Brain microvascular endothelial cell (primary cell): ENCODE measurements at regions not wholly inside any gene's neighbourhood (a gene's known extent, or its start where the extent isn't known, plus 50 kb on each side); places are given as distances from the start of the nearest gene placed in this dataset.

Source experiments
- DNase-seq: peaks from one replicate; pipeline ENCODE4 v3.0.0-alpha.2; 2020
- H3K27ac ChIP-seq: fragments of 250-450 bp; sonication (Bioruptor Pico); 2 replicates; pipeline ENCODE4 v1.5.1; 2020; ENCODE audit warnings: mild to moderate bottlenecking, moderate library complexity
- H3K27me3 ChIP-seq: fragments of 250-450 bp; sonication (Bioruptor Pico); replicated peaks from 2 replicates; pipeline ENCODE4 v1.5.1; 2020; ENCODE audit warnings: mild to moderate bottlenecking
- H3K36me3 ChIP-seq: fragments of 250-450 bp; sonication (Bioruptor Pico); replicated peaks from 2 replicates; pipeline ENCODE4 v1.5.1; 2020; ENCODE audit warnings: mild to moderate bottlenecking
- H3K4me3 ChIP-seq: 2 replicates; pipeline ENCODE4 v1.5.1; 2011; ENCODE audit warnings: low read depth, mild to moderate bottlenecking, control low read depth, low read length, moderate library complexity
- in situ Hi-C: cut with HindIII; loops from 2 replicates; pipeline ENCODE4 v1.10.0; 2017; ENCODE audit warnings: low sequenced_read_pairs, low pct_ligation_motif_present
- TF ChIP-seq, protein P1 (sequence below): IDR thresholded peaks from 2 replicates; pipeline ENCODE4 v1.5.1; 2011; ENCODE audit warnings: low read depth, mild to moderate bottlenecking, moderate library complexity, low read length, control low read depth, inconsistent platforms; ENCODE audit errors: missing control alignments

DNA sequence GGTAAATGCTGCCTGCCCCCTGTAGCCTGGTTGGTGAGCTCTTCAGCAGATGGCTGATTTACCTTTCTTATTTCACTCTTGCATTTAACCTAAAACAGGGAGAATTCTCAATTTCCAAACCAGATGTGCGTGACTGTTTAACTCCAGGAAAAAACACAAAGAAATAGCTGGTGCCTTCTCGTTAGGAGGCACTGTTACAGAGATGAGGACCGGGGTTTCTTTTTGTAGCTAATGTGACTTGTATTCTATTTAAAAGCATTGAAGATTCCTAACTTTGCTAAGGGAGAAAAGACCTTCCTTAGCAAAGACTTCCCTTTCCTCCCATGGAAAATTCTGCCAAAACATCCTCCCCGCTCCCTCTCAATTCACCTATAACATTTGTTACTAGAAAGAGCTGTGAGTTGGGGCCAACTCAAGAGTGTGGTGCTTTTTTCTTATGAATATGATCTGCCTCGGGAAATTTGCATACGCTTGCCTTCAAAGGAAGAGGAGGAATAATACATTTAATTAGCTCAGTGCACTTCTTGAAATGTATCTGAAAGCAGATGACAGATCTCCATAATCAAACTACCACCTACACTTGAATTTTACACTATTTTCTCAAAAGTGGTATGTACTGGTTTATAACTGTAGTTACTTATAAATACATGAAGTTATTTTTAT, 102.0 kb upstream of the ARID2 start:
- DNase-seq = no peak
- Histone ChIP-seq H3K27me3 (no peaks in the 10 kb centered on the region), H3K4me3 (no peak overlapping the region), H3K36me3 (no peaks in the 10 kb centered on the region), H3K27ac (no peak overlapping the region)
- TF ChIP-seq, protein P1, sequence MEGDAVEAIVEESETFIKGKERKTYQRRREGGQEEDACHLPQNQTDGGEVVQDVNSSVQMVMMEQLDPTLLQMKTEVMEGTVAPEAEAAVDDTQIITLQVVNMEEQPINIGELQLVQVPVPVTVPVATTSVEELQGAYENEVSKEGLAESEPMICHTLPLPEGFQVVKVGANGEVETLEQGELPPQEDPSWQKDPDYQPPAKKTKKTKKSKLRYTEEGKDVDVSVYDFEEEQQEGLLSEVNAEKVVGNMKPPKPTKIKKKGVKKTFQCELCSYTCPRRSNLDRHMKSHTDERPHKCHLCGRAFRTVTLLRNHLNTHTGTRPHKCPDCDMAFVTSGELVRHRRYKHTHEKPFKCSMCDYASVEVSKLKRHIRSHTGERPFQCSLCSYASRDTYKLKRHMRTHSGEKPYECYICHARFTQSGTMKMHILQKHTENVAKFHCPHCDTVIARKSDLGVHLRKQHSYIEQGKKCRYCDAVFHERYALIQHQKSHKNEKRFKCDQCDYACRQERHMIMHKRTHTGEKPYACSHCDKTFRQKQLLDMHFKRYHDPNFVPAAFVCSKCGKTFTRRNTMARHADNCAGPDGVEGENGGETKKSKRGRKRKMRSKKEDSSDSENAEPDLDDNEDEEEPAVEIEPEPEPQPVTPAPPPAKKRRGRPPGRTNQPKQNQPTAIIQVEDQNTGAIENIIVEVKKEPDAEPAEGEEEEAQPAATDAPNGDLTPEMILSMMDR = no peak
- in situ Hi-C loops = no loop called here

DNA sequence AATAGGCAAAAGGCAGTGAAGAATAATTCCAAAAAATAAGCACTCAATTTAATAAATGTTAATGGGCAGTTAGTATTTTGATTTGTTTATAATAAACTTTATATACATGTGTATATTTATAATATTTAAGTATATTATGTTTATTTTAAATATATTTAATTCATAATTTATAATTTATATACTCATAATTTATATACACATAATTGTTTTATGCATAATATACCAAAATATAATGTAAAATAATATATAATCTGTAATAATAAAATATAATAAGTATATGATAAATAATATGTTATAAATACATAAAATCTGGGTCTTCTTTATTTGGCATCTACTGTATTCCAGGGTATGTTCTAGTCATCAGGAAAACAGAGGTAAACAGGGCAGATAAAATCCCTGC, 100.2 kb upstream of the ARID2 start:
- no peaks in the 10 kb centered on the region for H3K27me3 ChIP-seq
- H3K36me3 ChIP-seq = no peaks in the 10 kb centered on the region
- DNase-seq = no peak
- in situ Hi-C loops = no loop called here
- TF ChIP-seq, protein P1 = no peak
- H3K27ac ChIP-seq = no peak overlapping the region
- H3K4me3 ChIP-seq = no peak overlapping the region

DNA sequence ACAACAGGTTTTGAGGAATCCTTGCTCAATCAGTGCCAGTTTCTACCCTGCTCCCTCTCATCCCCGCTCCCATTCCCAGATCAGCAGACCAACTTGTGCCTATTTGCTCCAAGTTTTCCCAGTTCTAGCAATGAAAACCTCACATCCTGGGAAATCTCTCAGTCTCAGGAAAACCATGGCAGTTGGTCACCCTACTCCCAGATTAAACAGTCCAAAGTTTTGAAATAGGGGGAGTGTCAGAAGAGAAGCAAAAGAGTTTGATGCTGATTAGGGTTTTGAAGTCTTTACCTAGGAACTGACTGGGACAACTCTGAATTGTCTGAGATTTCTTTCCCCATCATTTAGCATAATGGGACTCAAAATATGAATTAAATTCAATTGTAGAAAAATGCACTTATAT, 95.8 kb upstream of the ARID2 start:
- Histone ChIP-seq H3K4me3 (no peak overlapping the region), H3K36me3 (no peaks in the 10 kb centered on the region), H3K27ac (no peak overlapping the region), H3K27me3 (no peaks in the 10 kb centered on the region)
- TF ChIP-seq, protein P1 = no peak
- in situ Hi-C loops = no loop called here
- no peak for DNase-seq

DNA sequence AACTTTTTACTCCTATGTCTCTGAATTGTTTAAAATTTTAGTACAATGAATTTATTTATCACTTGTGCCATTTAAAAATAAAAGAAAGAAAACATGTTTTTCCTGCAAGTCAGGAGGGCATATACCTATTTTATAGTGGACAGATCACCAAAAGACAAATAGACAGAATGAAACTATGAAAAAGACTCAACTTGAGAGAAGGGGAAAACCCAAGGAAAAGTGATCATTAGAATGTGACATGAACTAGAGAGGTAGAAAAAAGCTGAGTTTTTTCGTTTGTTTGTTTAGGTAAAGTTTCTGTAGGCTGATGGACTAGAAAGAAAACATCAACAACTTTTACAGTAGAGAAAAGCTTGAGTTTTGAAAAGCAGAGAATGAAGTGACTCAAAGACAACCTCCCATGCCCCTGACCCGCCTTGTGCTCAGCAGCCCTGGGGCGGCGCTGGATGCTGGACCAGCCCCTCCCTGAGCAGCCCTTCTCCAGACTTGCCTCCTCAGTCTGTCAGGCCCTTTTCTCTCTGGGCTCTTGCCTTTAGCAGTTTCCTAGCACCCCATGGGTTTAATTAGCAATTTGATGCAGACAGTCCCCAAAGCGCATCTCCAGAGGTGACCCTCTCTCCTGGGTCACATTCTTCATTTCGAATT, 95.1 kb upstream of the ARID2 start:
- Histone ChIP-seq H3K27ac (no peak overlapping the region), H3K4me3 (no peak overlapping the region), H3K27me3 (no peaks in the 10 kb centered on the region), H3K36me3 (no peaks in the 10 kb centered on the region)
- DNase-seq = no peak
- in situ Hi-C loops = no loop called here
- TF ChIP-seq, protein P1 = no peak

DNA sequence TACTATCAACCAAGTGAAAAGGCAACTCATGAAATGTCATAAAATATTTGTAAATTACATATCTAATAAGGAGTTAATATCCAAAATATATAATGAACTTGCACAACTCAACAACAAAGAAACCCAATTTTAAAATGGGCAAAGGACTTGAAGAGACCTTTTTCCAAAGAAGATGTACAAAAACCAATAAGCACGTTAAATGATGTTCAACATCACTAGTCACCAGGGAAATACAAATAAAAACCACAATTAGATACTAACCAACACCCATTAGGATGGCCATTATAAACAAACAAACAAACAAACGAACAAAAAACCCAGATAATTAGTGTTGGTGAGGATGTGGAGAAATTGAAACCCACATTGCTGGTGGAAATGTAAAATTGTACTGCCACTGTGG, 92.3 kb upstream of the ARID2 start:
- TF ChIP-seq, protein P1 = no peak
- no peaks in the 10 kb centered on the region for H3K27me3 ChIP-seq
- H3K27ac ChIP-seq = no peak overlapping the region
- DNase-seq = no peak
- in situ Hi-C loops = no loop called here
- H3K36me3 ChIP-seq = no peaks in the 10 kb centered on the region
- no peak overlapping the region for H3K4me3 ChIP-seq
